ENCODE measurements at regions not wholly inside any gene's neighbourhood (a gene's known extent, or its start where the extent isn't known, plus 50 kb on each side); places are given as distances from the start of the nearest gene placed in this dataset.
"Not testable (repeated sequence)": the region's sequence is repeated elsewhere in the genome, so short reads cannot be mapped to it uniquely, and the experiment has no call there.

DNA sequence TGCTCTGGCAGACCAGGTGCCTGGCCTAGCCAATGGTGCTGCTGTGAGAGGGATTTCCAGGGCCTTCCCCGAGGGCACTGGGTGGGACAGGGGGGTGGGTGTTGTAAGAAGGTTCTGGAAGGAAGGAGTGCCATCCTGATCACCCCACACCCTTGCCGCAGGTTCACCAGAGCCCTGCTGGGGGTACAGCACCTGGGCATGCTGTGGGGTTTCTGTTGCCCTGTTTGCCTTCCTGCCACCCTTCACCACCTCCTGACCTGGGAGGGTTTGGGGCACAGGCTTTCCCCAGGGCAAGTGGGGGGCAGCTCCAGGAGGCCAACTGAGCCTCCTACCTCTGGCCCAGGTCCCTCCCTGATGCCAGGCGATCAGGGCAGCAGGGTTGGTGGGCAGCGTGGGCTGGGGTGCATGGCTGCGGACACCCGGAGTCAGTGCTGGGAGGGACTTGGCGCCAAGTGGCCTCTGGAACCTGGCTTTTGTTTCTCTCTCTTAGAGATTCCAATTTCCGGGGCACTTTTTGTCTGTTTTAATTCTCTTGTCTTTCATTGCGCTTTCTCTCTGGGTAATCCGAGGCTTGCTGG lies 318.8 kb downstream of the PTPRU start:
- DNase-seq: peak; percentile 28

- no peak for DNase-seq
Measured at GRCh38 chr1:29554208-29554778, 318.0 kb downstream of the PTPRU start.

DNA sequence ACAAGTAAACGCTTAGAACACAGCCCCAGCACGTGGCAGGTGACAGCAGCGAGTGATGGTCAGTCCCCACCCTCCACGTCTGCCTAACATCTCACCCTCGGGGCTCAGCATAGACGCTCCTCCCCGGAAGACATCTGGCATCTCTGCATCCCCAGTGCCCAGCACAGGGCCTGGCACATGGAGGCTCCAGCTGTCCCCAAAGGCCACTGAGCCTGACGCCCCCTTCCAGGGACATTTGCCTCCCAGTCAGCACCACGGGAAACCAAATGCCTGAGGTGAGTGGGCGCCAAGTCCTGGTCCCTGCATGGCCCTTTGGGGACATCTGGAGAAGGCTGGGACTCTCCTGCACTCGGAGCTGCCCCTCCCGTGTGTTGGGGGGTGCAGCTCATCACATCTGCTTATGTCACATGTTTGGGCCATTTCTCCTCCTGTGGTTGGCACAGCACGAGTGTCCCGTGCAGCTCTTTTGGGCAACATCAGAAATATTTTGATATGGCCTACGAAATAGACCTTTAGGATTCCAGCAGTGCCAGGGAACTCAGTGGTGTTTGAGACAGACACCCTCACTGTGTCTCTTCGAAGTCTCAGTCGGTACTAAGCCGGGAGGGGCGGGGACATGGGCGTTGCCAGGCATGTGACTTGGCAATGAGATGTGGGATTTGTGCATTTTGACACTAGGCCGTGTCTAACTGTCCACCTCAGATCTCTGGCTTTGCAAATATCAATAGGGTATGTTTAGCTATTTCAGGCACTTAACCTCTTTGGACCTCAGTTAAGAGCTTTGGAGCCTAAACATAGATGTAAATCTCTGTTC lies 315.0 kb downstream of the PTPRU start:
- DNase-seq: peak; percentile 37

GRCh38 chr1:29550119-29550841 lies 314.0 kb downstream of the PTPRU start:
- DNase-seq: peak; percentile 55

GRCh38 chr1:29549728-29550118 lies 313.4 kb downstream of the PTPRU start:
- DNase-seq: not testable (repeated sequence)

DNA sequence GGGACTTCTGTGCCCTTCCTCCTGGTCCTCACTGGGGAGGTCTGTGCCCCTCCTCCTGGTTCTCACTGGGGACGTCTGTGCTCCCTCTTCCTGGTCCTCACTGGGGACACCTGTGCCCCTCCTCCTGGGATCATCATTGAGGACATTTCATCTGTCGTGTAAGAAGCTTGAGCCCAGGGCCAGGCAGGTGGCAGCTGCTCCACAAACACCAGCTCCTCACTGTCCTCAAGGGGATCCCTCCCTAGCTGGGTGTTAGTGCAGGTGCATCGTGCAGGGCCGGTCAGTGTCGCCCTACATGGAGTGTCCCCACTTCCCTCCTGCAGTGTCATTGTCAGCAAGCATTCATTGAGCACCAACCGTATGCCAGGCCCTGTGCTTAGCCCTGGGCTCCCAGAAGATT lies 312.7 kb downstream of the PTPRU start:
- DNase-seq: peak; percentile 46

- DNase-seq: no peak
Measured at GRCh38 chr1:29548091-29548490, 311.8 kb downstream of the PTPRU start.

- DNase-seq: no peak
Measured at GRCh38 chr1:29547300-29547699, 311.0 kb downstream of the PTPRU start.

GRCh38 chr1:29546496-29546895 lies 310.2 kb downstream of the PTPRU start:
- peak; percentile 40 for DNase-seq

GRCh38 chr1:29544406-29544805 lies 308.1 kb downstream of the PTPRU start:
- peak; percentile 35 for DNase-seq

GRCh38 chr1:29543586-29543985 lies 307.3 kb downstream of the PTPRU start:
- DNase-seq: peak; percentile 35

GRCh38 chr1:29542548-29542947 lies 306.2 kb downstream of the PTPRU start:
- DNase-seq: no peak

- DNase-seq: peak; percentile 26
Measured at GRCh38 chr1:29541631-29542030, 305.3 kb downstream of the PTPRU start.

DNA sequence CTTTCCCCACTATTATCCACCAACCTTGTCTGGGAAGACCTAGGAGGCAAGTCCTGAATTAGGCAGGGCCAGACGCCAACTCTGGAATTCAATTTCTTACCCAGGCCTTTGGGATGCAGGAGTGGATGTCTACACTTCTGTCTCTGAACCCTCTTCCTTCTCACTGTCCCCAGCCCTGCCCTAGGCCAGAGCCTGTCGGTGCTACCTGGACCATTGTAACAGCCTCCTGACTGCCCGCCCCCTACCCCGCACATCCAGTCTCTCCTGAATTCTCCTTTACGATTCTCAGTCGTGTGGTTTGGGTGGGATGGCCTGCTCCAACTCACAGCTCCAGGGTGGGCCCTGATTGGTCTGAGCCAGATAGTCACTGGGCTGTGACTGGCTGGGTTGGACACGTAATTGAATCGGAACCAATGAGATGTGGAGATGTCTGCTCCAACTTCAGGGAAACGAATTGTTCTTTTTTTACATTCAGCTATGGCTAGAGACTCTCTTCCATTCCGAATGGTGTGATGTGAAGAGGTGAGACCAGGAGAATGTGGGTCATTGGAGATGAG lies 304.6 kb downstream of the PTPRU start:
- peak; percentile 37 for DNase-seq

DNA sequence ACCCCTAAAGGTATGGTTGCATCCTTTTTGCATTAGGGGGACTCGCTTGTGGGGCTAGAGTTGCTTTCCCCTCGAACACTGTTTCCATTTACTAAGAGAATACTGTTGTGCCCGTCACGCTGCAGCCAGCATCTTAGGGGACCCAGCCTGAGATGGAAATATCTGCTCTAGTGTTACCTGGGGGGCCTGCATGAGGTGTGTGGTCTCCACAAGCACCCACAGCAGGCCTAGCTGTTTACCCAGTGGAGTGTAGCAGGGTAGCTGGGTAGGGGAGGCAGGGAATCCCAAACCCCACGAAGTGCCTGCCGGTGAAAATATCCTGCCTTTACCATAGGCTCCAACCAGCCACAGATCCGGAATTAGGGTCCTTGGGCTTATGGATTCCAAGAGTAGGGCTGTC lies 303.6 kb downstream of the PTPRU start:
- DNase-seq: peak; percentile 22

GRCh38 chr1:29538586-29538985 lies 302.3 kb downstream of the PTPRU start:
- no peak for DNase-seq

DNA sequence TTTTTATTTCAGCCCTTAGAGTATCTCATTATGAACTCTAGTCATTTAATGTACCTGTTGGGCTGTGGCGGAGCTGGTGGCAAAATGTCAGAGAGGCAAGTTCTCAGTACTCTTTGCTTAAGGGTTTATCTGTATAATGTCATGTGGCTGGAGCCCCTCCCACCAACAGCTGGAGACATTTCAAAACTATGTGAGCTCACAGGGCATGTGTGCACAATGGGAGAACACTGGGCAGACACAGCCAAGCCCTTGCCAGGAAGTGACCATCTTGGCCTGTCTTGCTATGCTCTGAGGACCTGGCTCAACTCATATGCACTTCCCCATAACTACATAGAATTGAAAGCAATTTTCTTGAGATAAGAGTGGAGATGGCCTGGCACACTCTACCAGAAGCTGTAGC lies 296.4 kb downstream of the PTPRU start:
- no peak for DNase-seq

DNA sequence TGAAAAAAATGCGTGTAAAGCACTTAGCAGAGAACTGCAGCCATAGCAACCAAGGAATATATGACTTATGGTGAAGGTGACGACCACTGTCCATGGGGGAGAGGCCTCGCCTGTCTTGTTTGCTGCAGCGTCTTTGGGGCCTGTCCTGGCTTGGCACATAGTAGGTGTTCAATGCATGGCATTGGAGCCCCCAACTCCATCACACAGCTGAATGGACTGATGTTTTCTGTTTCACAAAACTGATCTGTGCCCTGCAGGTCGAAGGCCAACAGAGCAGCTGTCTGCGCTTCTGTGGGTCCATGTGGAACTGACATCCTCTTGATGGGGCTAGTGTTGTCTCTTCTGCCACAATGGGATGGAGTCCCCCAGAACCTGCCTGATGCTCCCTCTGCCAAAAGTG lies 296.0 kb downstream of the PTPRU start:
- DNase-seq: no peak

GRCh38 chr1:29531596-29531995 lies 295.3 kb downstream of the PTPRU start:
- DNase-seq: peak; percentile 37

DNA sequence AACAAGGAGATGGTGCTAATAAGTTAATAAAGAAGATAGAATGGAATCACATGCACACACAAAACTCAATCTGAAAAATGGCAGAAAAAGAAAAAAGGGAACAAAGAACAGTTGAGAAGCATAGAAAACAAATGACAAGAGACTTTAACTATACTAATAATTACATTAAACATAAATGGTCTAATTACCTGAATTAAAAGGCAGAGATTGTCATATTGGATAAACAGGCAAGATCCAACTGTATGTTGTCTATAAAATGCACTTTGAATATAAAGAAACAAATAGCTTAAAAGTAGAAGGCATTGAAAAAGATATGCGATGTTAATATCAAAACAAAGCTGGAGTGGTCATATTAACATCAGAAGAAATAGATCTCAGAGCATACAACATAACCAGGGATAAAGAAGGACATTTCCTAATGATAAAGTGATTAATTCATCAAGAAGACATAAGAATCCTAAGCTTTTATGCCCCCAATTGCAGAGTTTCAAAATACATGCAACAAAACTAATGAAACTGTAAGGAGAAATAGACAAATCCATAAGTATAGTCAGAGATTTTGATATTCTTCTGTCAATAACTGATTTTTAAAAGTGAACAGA lies 293.5 kb downstream of the PTPRU start:
- no peak for DNase-seq

DNA sequence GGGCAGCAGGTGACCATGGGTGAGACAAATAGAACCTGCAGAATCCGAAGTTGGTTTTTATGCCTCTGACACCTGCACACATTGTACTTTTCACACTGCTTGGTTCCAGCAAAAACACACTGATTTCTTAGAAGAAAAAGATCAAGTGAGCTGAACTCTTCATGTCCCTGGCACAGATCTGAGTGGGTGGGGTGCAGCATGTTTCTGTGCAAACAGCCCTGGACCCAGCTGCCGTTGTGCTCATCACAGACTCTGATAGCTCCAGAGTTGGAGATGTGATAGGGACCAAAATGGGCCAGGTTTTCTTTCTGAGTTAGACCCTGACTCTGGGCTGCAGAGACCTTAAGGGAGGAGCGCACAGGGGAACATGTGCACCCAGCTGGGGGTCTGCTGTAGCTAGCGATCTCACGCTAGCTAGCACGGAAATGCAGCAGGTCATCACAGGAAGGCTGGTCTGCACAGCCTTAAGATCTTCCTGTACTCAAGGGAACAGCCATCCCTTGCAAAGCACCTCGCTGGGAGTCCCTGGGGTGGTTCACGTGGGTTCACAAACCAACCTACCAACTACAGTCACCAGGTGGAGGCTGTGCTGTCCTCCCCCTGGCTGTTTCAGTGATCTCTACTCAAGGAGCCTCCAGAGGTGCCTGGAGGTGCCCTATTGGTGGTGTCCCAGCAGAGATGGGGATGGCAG lies 291.1 kb downstream of the PTPRU start:
- peak; percentile 16 for DNase-seq

GRCh38 chr1:29525941-29526340 lies 289.6 kb downstream of the PTPRU start:
- DNase-seq: peak; percentile 15

Data from islet precursor cell (in vitro differentiated cells).